Aorta (tissue), 5 donors: ENCODE measurements at regions not wholly inside any gene's neighbourhood (a gene's known extent, or its start where the extent isn't known, plus 50 kb on each side); places are given as distances from the start of the nearest gene placed in this dataset.

Source experiments
- ATAC-seq: fragments of 200-7000 bp; cut with Tn5 transposase; one replicate; pipeline ENCODE4 v1.9.1; 2022; ENCODE audit warnings: moderate library complexity; ENCODE audit not compliant: low FRiP score
- DNase-seq, 2 donors: peaks; one replicate each; pipeline ENCODE4 v3.0.0-alpha.2; 2020
- H3K27ac ChIP-seq, 2 donors: one replicate each; pipeline ENCODE4 v1.5.1; 2013; ENCODE audit warnings: low read length in 2 of 2, mild to moderate bottlenecking in 2 of 2, moderate library complexity in 2 of 2, control low read depth in 1 of 2, inconsistent platforms in 1 of 2, low read depth in 1 of 2
- H3K27me3 ChIP-seq, 2 donors: one replicate each; pipeline ENCODE4 v1.6.1; 2013; ENCODE audit warnings: control low read depth in 1 of 2, low read length in 1 of 2, mild to moderate bottlenecking in 1 of 2, moderate library complexity in 1 of 2; ENCODE audit not compliant: insufficient read depth in 2 of 2, control insufficient read depth in 1 of 2
- H3K36me3 ChIP-seq, 2 donors: one replicate each; pipeline ENCODE4 v1.6.1; 2013; ENCODE audit warnings: control low read depth in 1 of 2, low read length in 1 of 2, mild to moderate bottlenecking in 1 of 2; ENCODE audit not compliant: insufficient read depth in 2 of 2, control insufficient read depth in 1 of 2
- H3K4me1 ChIP-seq, 2 donors: one replicate each; pipeline ENCODE4 v1.6.1; 2013; ENCODE audit warnings: low read length in 2 of 2, control low read depth in 1 of 2, mild to moderate bottlenecking in 1 of 2, moderate library complexity in 1 of 2; ENCODE audit not compliant: insufficient read depth in 2 of 2, control insufficient read depth in 1 of 2
- H3K4me3 ChIP-seq, 2 donors: one replicate each; pipeline ENCODE4 v1.5.1; 2013; ENCODE audit warnings: low read length in 2 of 2, control low read depth in 1 of 2, mild to moderate bottlenecking in 1 of 2
- H3K9me3 ChIP-seq: one replicate; pipeline ENCODE4 v1.6.1; 2013; ENCODE audit warnings: mild to moderate bottlenecking, low read length; ENCODE audit not compliant: control insufficient read depth
- WGBS, 2 donors: extraction: QIAGEN DNeasy Blood & Tissue Kit; methylation state at CpG; one replicate each; pipeline ENCODE4 v1.1.7; 2013; 5-methylcytosine and 5-hydroxymethylcytosine counted together
- intact Hi-C, 2 donors: fragments of 100-400 bp; cut with DNase I; formaldehyde crosslinking; loops; one replicate each; pipeline versions ENCODE4 v1.14.2 to v1.15.0; 2022
- donor health status: healthy with polysubstance abuse.
- donor health status: Bipolar disorder and iron deficiency.
- donor health status: DM: no; HTN: no; CAD: no.
- donor health status: DM: no; HTN: no; CAD: no.
- donor health status: DM: yes; HTN: yes; CAD: no.

DNA sequence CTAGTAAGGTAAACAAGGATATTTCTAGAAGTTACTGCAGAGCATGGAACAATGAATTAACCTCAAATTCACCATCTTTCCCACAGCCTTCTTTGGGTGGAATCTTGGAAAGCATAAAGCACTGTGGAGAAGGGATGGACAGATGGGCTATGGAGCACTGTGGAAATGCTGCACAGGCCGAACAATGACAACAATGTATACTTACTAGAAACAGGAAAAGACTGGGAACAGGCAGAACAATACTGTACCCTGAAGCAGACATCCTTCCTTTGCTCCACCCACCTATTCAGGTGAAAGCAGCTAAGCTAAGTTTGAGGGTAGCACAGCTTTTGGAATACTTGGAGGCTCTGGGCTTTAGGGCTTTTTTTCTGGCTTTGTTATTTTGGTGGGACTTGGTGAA lies 250.6 kb upstream of the KLF8 start:
- H3K4me3 ChIP-seq, result no peak overlapping the region
- intact Hi-C loops, result no loop called here
- H3K36me3 ChIP-seq, result no peaks in the 10 kb centered on the region
- H3K27me3 ChIP-seq, result no peaks in the 10 kb centered on the region
- no peak for ATAC-seq
- no peak overlapping the region for H3K27ac ChIP-seq
- DNase-seq, result no peak
- WGBS, 2 donors, result 47 to 95% methylated on average over 1 of the region's 1 CpG
- no peaks in the 10 kb centered on the region for H3K4me1 ChIP-seq
- peaks cover 2% of the 10 kb centered on the region for H3K9me3 ChIP-seq

GRCh38 chrX:55996649-55997048 lies 235.5 kb upstream of the KLF8 start:
- intact Hi-C loops, result no loop called here
- Histone ChIP-seq H3K36me3 (no peaks in the 10 kb centered on the region), H3K27me3 (no peaks in the 10 kb centered on the region), H3K4me3 (no peak overlapping the region), H3K4me1 (no peaks in the 10 kb centered on the region), H3K9me3 (no peaks in the 10 kb centered on the region), H3K27ac (no peak overlapping the region)
- WGBS, 2 donors, result 59 to 96% methylated on average over 3 of the region's 3 CpGs
- no peak for DNase-seq
- ATAC-seq, result no peak

- Histone ChIP-seq H3K4me1 (no peaks in the 10 kb centered on the region), H3K4me3 (no peak overlapping the region), H3K27me3 (no peaks in the 10 kb centered on the region), H3K36me3 (no peaks in the 10 kb centered on the region), H3K9me3 (no peaks in the 10 kb centered on the region), H3K27ac (no peak overlapping the region)
- intact Hi-C loops, result no loop called here
- ATAC-seq, result no peak
- DNase-seq, result no peak
- WGBS, 2 donors, result 40 to 56% methylated on average over 1 of the region's 1 CpG
These were observed 232.0 kb upstream of the KLF8 start for GRCh38 chrX:56000174-56000573.

- Histone ChIP-seq H3K4me1 (no peaks in the 10 kb centered on the region), H3K4me3 (no peak overlapping the region), H3K9me3 (no peaks in the 10 kb centered on the region), H3K27me3 (no peaks in the 10 kb centered on the region), H3K27ac (no peak overlapping the region), H3K36me3 (no peaks in the 10 kb centered on the region)
- DNase-seq (no peak), ATAC-seq (no peak)
- intact Hi-C loops, result no loop called here
These were observed 231.4 kb upstream of the KLF8 start for GRCh38 chrX:56000729-56001128.

- no peak for DNase-seq
- ATAC-seq, result no peak
- Histone ChIP-seq H3K36me3 (no peaks in the 10 kb centered on the region), H3K27me3 (no peaks in the 10 kb centered on the region), H3K27ac (no peak overlapping the region), H3K4me3 (no peak overlapping the region), H3K9me3 (no peaks in the 10 kb centered on the region), H3K4me1 (no peaks in the 10 kb centered on the region)
- 76 to 85% methylated on average over 11 of the region's 11 CpGs for WGBS, 2 donors
- intact Hi-C loops, result no loop called here
These were observed 206.1 kb upstream of the KLF8 start for GRCh38 chrX:56025872-56026571.

- no peaks in the 10 kb centered on the region for H3K9me3 ChIP-seq
- no peak overlapping the region for H3K4me3 ChIP-seq
- intact Hi-C loops, result no loop called here
- no peaks in the 10 kb centered on the region for H3K36me3 ChIP-seq
- ATAC-seq (no peak), DNase-seq (no peak)
- H3K27ac ChIP-seq, result no peak overlapping the region
- WGBS, 2 donors, result 87 to 95% methylated on average over 4 of the region's 4 CpGs
- no peaks in the 10 kb centered on the region for H3K27me3 ChIP-seq
- H3K4me1 ChIP-seq, result no peaks in the 10 kb centered on the region
These were observed 205.3 kb upstream of the KLF8 start for GRCh38 chrX:56026815-56027214.

GRCh38 chrX:56029188-56029587 lies 203.0 kb upstream of the KLF8 start:
- DNase-seq (no peak), ATAC-seq (no peak)
- Histone ChIP-seq H3K4me1 (no peaks in the 10 kb centered on the region), H3K36me3 (no peaks in the 10 kb centered on the region), H3K4me3 (no peak overlapping the region), H3K9me3 (no peaks in the 10 kb centered on the region), H3K27me3 (no peaks in the 10 kb centered on the region), H3K27ac (no peak overlapping the region)
- intact Hi-C loops, result no loop called here
- WGBS, 2 donors, result 67 to 93% methylated on average over 5 of the region's 5 CpGs

- no peak overlapping the region for H3K27ac ChIP-seq
- 83 to 93% methylated on average over 8 of the region's 8 CpGs for WGBS, 2 donors
- no peaks in the 10 kb centered on the region for H3K9me3 ChIP-seq
- no peak overlapping the region for H3K4me3 ChIP-seq
- H3K27me3 ChIP-seq, result no peaks in the 10 kb centered on the region
- H3K4me1 ChIP-seq, result no peaks in the 10 kb centered on the region
- DNase-seq, result no peak
- ATAC-seq, result no peak
- intact Hi-C loops, result no loop called here
- no peaks in the 10 kb centered on the region for H3K36me3 ChIP-seq
These were observed 202.5 kb upstream of the KLF8 start for GRCh38 chrX:56029691-56030090.

DNA sequence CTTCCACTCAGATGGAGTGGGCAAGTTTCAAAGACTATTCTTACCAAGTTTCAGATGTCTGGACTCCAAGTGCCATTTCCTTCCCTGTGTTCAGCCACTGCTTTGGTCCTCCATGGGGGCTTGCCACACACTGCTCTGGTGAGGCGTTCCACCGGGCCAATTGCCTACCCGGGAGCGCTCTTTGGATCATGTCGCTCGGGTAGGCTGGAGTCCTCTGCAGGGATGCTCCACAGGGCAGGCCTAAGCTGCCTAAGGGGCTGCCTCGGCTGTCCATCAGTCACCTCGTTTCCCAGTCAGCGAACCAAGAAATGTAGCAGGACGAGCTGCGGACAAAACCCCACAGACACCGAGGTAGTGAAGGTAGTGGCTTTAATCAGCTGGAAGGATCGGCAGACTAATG lies 200.7 kb upstream of the KLF8 start:
- ATAC-seq (no peak), DNase-seq (no peak)
- Histone ChIP-seq H3K27ac (no peak overlapping the region), H3K4me3 (no peak overlapping the region), H3K27me3 (no peaks in the 10 kb centered on the region), H3K9me3 (no peaks in the 10 kb centered on the region), H3K36me3 (no peaks in the 10 kb centered on the region), H3K4me1 (no peaks in the 10 kb centered on the region)
- intact Hi-C loops, result no loop called here
- 84 to 94% methylated on average over 13 of the region's 13 CpGs for WGBS, 2 donors
